Suprapubic skin (tissue), 4 donors: ENCODE measurements at regions not wholly inside any gene's neighbourhood (a gene's known extent, or its start where the extent isn't known, plus 50 kb on each side); places are given as distances from the start of the nearest gene placed in this dataset.
"Not testable (repeated sequence)": the region's sequence is repeated elsewhere in the genome, so short reads cannot be mapped to it uniquely, and the experiment has no call there.

Experiments
- DNase-seq, 2 donors: peaks; one replicate each; pipeline ENCODE4 v3.0.0-alpha.2; 2019; ENCODE audit warnings: low spot score in 2 of 2
- H3K27ac ChIP-seq: fragments of 200-600 bp; sonication (generic); one replicate; pipeline ENCODE4 v1.5.1; 2019
- H3K27me3 ChIP-seq: fragments of 200-600 bp; sonication (generic); one replicate; pipeline ENCODE4 v1.5.1; 2019
- H3K36me3 ChIP-seq: fragments of 200-600 bp; sonication (generic); one replicate; pipeline ENCODE4 v1.5.1; 2019
- H3K4me1 ChIP-seq: fragments of 200-600 bp; sonication (generic); one replicate; pipeline ENCODE4 v1.5.1; 2019
- H3K4me3 ChIP-seq: fragments of 200-600 bp; sonication (generic); one replicate; pipeline ENCODE4 v1.5.1; 2019; ENCODE audit warnings: mild to moderate bottlenecking
- H3K9me3 ChIP-seq: fragments of 200-600 bp; sonication (generic); one replicate; pipeline ENCODE4 v1.5.1; 2019
- CTCF ChIP-seq, 2 donors: fragments of 200-600 bp in 1 of 2; fragments of 450-650 bp in 1 of 2; sonication (generic) in 1 of 2; IDR thresholded peaks; one replicate each; pipeline ENCODE4 v1.5.1; 2016 to 2019; ENCODE audit warnings: antibody characterized with exemption in 2 of 2, mild to moderate bottlenecking in 1 of 2, moderate library complexity in 1 of 2
- EP300 ChIP-seq: sonication (generic); formaldehyde crosslinking; IDR thresholded peaks from one replicate; pipeline ENCODE4 v1.6.1; 2017; ENCODE audit warnings: antibody characterized with exemption
- POLR2A ChIP-seq, 2 donors: fragments of 450-650 bp; IDR thresholded peaks; one replicate each; pipeline ENCODE4 v1.6.1; 2017; ENCODE audit warnings: antibody characterized with exemption in 2 of 2, mild to moderate bottlenecking in 2 of 2, moderate library complexity in 2 of 2
- POLR2AphosphoS5 ChIP-seq, 3 donors: sonication (generic); formaldehyde crosslinking; IDR thresholded peaks; one replicate each; pipeline ENCODE4 v1.6.1; 2017; ENCODE audit warnings: antibody characterized with exemption in 3 of 3
- WGBS: methylation state at CpG from one replicate; pipeline ENCODE4 v1.1.5; 2018; 5-methylcytosine and 5-hydroxymethylcytosine counted together

GRCh38 chr5:84709075-84709474 is 324.4 kb upstream of the EDIL3 start:
- Histone ChIP-seq H3K36me3 (no peaks in the 10 kb centered on the region), H3K9me3 (no peaks in the 10 kb centered on the region), H3K4me3 (no peak overlapping the region), H3K27ac (no peak overlapping the region), H3K27me3 (no peaks in the 10 kb centered on the region), H3K4me1 (no peaks in the 10 kb centered on the region)
- WGBS = 100% methylated on average over 1 of the region's 1 CpG
- no peak for DNase-seq
- TF ChIP-seq POLR2AphosphoS5 (IDR thresholded peaks at IDR 0.05) (no peak), EP300 (no peak), CTCF (IDR thresholded peaks at IDR 0.05) (no peak), POLR2A (IDR thresholded peaks at IDR 0.05) (no peak)

GRCh38 chr5:84706678-84707641 is 322.3 kb upstream of the EDIL3 start:
- no peaks in the 10 kb centered on the region for H3K36me3 ChIP-seq
- H3K9me3 ChIP-seq = no peaks in the 10 kb centered on the region
- H3K4me3 ChIP-seq = no peak overlapping the region
- DNase-seq = no peak
- WGBS = 63% methylated on average over 5 of the region's 5 CpGs
- H3K27me3 ChIP-seq = no peaks in the 10 kb centered on the region
- no peak for TF ChIP-seq EP300
- TF ChIP-seq POLR2A (IDR thresholded peaks at IDR 0.05) = no peak
- no peak for TF ChIP-seq CTCF (IDR thresholded peaks at IDR 0.05)
- TF ChIP-seq POLR2AphosphoS5 (IDR thresholded peaks at IDR 0.05) = no peak
- H3K4me1 ChIP-seq = no peaks in the 10 kb centered on the region
- no peak overlapping the region for H3K27ac ChIP-seq

- DNase-seq, H3K4me3 ChIP-seq, H3K27me3 ChIP-seq, H3K4me1 ChIP-seq, H3K27ac ChIP-seq, H3K36me3 ChIP-seq, H3K9me3 ChIP-seq: not testable (repeated sequence)
- 66% methylated on average over 2 of the region's 7 CpGs for WGBS
Measured at GRCh38 chr5:84700545-84700944, 315.9 kb upstream of the EDIL3 start.

GRCh38 chr5:84696651-84697050 is 312.0 kb upstream of the EDIL3 start:
- 95% methylated on average over 2 of the region's 2 CpGs for WGBS
- H3K4me1 ChIP-seq = no peaks in the 10 kb centered on the region
- no peak overlapping the region for H3K27ac ChIP-seq
- no peak for TF ChIP-seq POLR2AphosphoS5 (IDR thresholded peaks at IDR 0.05)
- TF ChIP-seq POLR2A (IDR thresholded peaks at IDR 0.05) = no peak
- TF ChIP-seq EP300 = no peak
- TF ChIP-seq CTCF (IDR thresholded peaks at IDR 0.05) = no peak
- H3K9me3 ChIP-seq = no peaks in the 10 kb centered on the region
- H3K27me3 ChIP-seq = no peaks in the 10 kb centered on the region
- no peak for DNase-seq
- no peaks in the 10 kb centered on the region for H3K36me3 ChIP-seq
- no peak overlapping the region for H3K4me3 ChIP-seq

GRCh38 chr5:84695330-84695729 is 310.6 kb upstream of the EDIL3 start:
- no peak for DNase-seq
- Histone ChIP-seq H3K27ac (no peak overlapping the region), H3K4me3 (no peak overlapping the region), H3K4me1 (no peaks in the 10 kb centered on the region), H3K9me3 (no peaks in the 10 kb centered on the region), H3K27me3 (no peaks in the 10 kb centered on the region), H3K36me3 (no peaks in the 10 kb centered on the region)
- TF ChIP-seq POLR2A (IDR thresholded peaks at IDR 0.05) = no peak
- TF ChIP-seq EP300 = no peak
- TF ChIP-seq POLR2AphosphoS5 (IDR thresholded peaks at IDR 0.05) = no peak
- TF ChIP-seq CTCF (IDR thresholded peaks at IDR 0.05) = no peak
- 80% methylated on average over 3 of the region's 3 CpGs for WGBS
